GM21786 (cell line): ENCODE measurements at regions not wholly inside any gene's neighbourhood (a gene's known extent, or its start where the extent isn't known, plus 50 kb on each side); places are given as distances from the start of the nearest gene placed in this dataset.
"Not testable (repeated sequence)": the region's sequence is repeated elsewhere in the genome, so short reads cannot be mapped to it uniquely, and the experiment has no call there.

Experiments used
- ATAC-seq: cut with Tn5 transposase; IDR thresholded peaks from one replicate; pipeline ENCODE4 v1.9.1; 2021; ENCODE audit not compliant: unreplicated experiment

GRCh38 chr10:78654047-78654590 is 414.6 kb upstream of the ZMIZ1 start:
- ATAC-seq, result no peak

- ATAC-seq, result no peak
Observed at GRCh38 chr10:78655979-78656378, 412.8 kb upstream of the ZMIZ1 start.

- ATAC-seq, result no peak
Observed at GRCh38 chr10:78656417-78657162, 412.2 kb upstream of the ZMIZ1 start.

- ATAC-seq, result no peak
Observed at GRCh38 chr10:78657163-78657861, 411.5 kb upstream of the ZMIZ1 start.

- ATAC-seq, result no peak
Observed at GRCh38 chr10:78657862-78658165, 411.0 kb upstream of the ZMIZ1 start.

GRCh38 chr10:78658645-78659597 is 409.8 kb upstream of the ZMIZ1 start:
- ATAC-seq, result peak; percentile 70

- ATAC-seq, result no peak
Observed at GRCh38 chr10:78659598-78659967, 409.2 kb upstream of the ZMIZ1 start.

GRCh38 chr10:78660446-78661106 is 408.2 kb upstream of the ZMIZ1 start:
- no peak for ATAC-seq

- no peak for ATAC-seq
Observed at GRCh38 chr10:78663721-78664120, 405.0 kb upstream of the ZMIZ1 start.

- ATAC-seq, result no peak
Observed at GRCh38 chr10:78664929-78665553, 403.7 kb upstream of the ZMIZ1 start.

- ATAC-seq, result no peak
Observed at GRCh38 chr10:78672918-78673317, 395.8 kb upstream of the ZMIZ1 start.

GRCh38 chr10:78681141-78681540 is 387.6 kb upstream of the ZMIZ1 start:
- not testable (repeated sequence) for ATAC-seq

- ATAC-seq, result not testable (repeated sequence)
Observed at GRCh38 chr10:78681986-78682385, 386.8 kb upstream of the ZMIZ1 start.

- ATAC-seq, result no peak
Observed at GRCh38 chr10:78684947-78685346, 383.8 kb upstream of the ZMIZ1 start.

- ATAC-seq, result no peak
Observed at GRCh38 chr10:78685466-78686103, 383.2 kb upstream of the ZMIZ1 start.

- no peak for ATAC-seq
Observed at GRCh38 chr10:78686444-78687060, 382.2 kb upstream of the ZMIZ1 start.

- ATAC-seq, result no peak
Observed at GRCh38 chr10:78687626-78688025, 381.1 kb upstream of the ZMIZ1 start.

GRCh38 chr10:78688230-78688900 is 380.4 kb upstream of the ZMIZ1 start:
- ATAC-seq, result no peak
